ENCODE measurements at regions not wholly inside any gene's neighbourhood (a gene's known extent, or its start where the extent isn't known, plus 50 kb on each side); places are given as distances from the start of the nearest gene placed in this dataset.
"Not testable (repeated sequence)": the region's sequence is repeated elsewhere in the genome, so short reads cannot be mapped to it uniquely, and the experiment has no call there.

- no peak overlapping the region for H3K4me3 Mint-ChIP-seq
- no peaks in the 10 kb centered on the region for H3K36me3 Mint-ChIP-seq (ENCODE audit: low read depth)
- no peak for TF ChIP-seq CTCF (IDR thresholded peaks at IDR 0.05; ENCODE audit: unreplicated experiment in 3 of 3)
- H3K27me3 Mint-ChIP-seq (ENCODE audit: low read depth): peaks cover 6% of the 10 kb centered on the region
- peak overlapping the region in 1 of 3 experiments; percentile 25 for H3K27ac Mint-ChIP-seq
- H3K9me3 Mint-ChIP-seq: peaks cover 15% of the 10 kb centered on the region
- peaks cover 17% of the 10 kb centered on the region for H3K4me1 Mint-ChIP-seq
These were observed 79.9 kb upstream of the MSX2 start for GRCh38 chr5:174644436-174644835.

- no peak for TF ChIP-seq CTCF (IDR thresholded peaks at IDR 0.05; ENCODE audit: unreplicated experiment in 3 of 3)
- H3K27ac Mint-ChIP-seq: peak overlapping the region in 1 of 3 experiments; percentile 25
- H3K4me1 Mint-ChIP-seq: peaks cover 17% of the 10 kb centered on the region
- no peak overlapping the region for H3K4me3 Mint-ChIP-seq
- peaks cover 16% of the 10 kb centered on the region for H3K9me3 Mint-ChIP-seq
- H3K27me3 Mint-ChIP-seq (ENCODE audit: low read depth): peaks cover 6% of the 10 kb centered on the region
- H3K36me3 Mint-ChIP-seq (ENCODE audit: low read depth): no peaks in the 10 kb centered on the region
These were observed 79.5 kb upstream of the MSX2 start for GRCh38 chr5:174644923-174645322.

GRCh38 chr5:174645677-174646076 is 78.7 kb upstream of the MSX2 start:
- Mint-ChIP-seq H3K36me3 (ENCODE audit: low read depth) (no peaks in the 10 kb centered on the region), H3K27me3 (ENCODE audit: low read depth) (peaks cover 6% of the 10 kb centered on the region), H3K4me3 (no peak overlapping the region), H3K27ac (no peak overlapping the region), H3K4me1 (peaks cover 17% of the 10 kb centered on the region), H3K9me3 (peaks cover 16% of the 10 kb centered on the region)
- TF ChIP-seq CTCF (IDR thresholded peaks at IDR 0.05; ENCODE audit: unreplicated experiment in 3 of 3): no peak

GRCh38 chr5:174648618-174649017 is 75.8 kb upstream of the MSX2 start:
- Mint-ChIP-seq H3K4me1 (peaks cover 17% of the 10 kb centered on the region), H3K9me3 (peaks cover 16% of the 10 kb centered on the region), H3K27me3 (ENCODE audit: low read depth) (peaks cover 11% of the 10 kb centered on the region)
- H3K36me3 Mint-ChIP-seq (ENCODE audit: low read depth); H3K4me3 Mint-ChIP-seq; H3K27ac Mint-ChIP-seq: not testable (repeated sequence)

GRCh38 chr5:174649391-174649790 is 75.0 kb upstream of the MSX2 start:
- peaks cover 11% of the 10 kb centered on the region for H3K27me3 Mint-ChIP-seq (ENCODE audit: low read depth)
- no peak overlapping the region for H3K4me3 Mint-ChIP-seq
- peak overlapping the region in 1 of 3 experiments; percentile 42 for H3K27ac Mint-ChIP-seq
- H3K9me3 Mint-ChIP-seq: peaks cover 16% of the 10 kb centered on the region
- no peaks in the 10 kb centered on the region for H3K36me3 Mint-ChIP-seq (ENCODE audit: low read depth)
- TF ChIP-seq CTCF (IDR thresholded peaks at IDR 0.05; ENCODE audit: unreplicated experiment in 3 of 3): no peak
- H3K4me1 Mint-ChIP-seq: peaks cover 17% of the 10 kb centered on the region

- peaks cover 24% of the 10 kb centered on the region for H3K4me1 Mint-ChIP-seq
- H3K36me3 Mint-ChIP-seq (ENCODE audit: low read depth): no peaks in the 10 kb centered on the region
- H3K27ac Mint-ChIP-seq: no peak overlapping the region
- no peak for TF ChIP-seq CTCF (IDR thresholded peaks at IDR 0.05; ENCODE audit: unreplicated experiment in 3 of 3)
- no peak overlapping the region for H3K4me3 Mint-ChIP-seq
- H3K27me3 Mint-ChIP-seq (ENCODE audit: low read depth): peaks cover 16% of the 10 kb centered on the region
- H3K9me3 Mint-ChIP-seq: peaks cover under 1% of the 10 kb centered on the region
These were observed 69.9 kb upstream of the MSX2 start for GRCh38 chr5:174654442-174654841.

Data from nephron (organoid).